ENCODE measurements at regions not wholly inside any gene's neighbourhood (a gene's known extent, or its start where the extent isn't known, plus 50 kb on each side); places are given as distances from the start of the nearest gene placed in this dataset.
A peak's percentile ranks its signal among the peaks of the same experiment; 100 is the strongest.
"Not testable (repeated sequence)": the region's sequence is repeated elsewhere in the genome, so short reads cannot be mapped to it uniquely, and the experiment has no call there.

DNA sequence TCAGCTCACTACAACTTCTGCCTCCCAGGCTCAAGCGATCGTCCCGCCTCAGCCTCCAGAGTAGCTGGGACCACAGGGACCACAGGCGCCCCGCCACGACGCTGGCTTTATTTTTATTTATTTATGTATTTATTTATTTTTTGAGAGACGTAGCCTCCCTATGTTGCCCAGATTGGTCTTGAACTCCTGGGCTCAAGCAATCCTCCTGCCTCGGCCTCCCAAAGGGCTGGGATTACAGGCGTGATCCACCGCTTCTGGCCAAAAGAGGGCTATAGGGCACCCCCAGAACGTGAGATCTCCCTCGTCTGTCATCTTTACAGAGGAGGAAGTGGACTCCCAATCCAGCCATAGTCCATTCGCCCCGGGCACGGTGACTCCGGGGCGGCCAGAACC, 125.1 kb upstream of the PTPN20 start:
- peak overlapping the region; percentile 89 for H3K4me3 ChIP-seq (ENCODE audit: low read depth, low read length)
- not testable (repeated sequence) for DNase-seq (ENCODE audit: low read depth)

DNA sequence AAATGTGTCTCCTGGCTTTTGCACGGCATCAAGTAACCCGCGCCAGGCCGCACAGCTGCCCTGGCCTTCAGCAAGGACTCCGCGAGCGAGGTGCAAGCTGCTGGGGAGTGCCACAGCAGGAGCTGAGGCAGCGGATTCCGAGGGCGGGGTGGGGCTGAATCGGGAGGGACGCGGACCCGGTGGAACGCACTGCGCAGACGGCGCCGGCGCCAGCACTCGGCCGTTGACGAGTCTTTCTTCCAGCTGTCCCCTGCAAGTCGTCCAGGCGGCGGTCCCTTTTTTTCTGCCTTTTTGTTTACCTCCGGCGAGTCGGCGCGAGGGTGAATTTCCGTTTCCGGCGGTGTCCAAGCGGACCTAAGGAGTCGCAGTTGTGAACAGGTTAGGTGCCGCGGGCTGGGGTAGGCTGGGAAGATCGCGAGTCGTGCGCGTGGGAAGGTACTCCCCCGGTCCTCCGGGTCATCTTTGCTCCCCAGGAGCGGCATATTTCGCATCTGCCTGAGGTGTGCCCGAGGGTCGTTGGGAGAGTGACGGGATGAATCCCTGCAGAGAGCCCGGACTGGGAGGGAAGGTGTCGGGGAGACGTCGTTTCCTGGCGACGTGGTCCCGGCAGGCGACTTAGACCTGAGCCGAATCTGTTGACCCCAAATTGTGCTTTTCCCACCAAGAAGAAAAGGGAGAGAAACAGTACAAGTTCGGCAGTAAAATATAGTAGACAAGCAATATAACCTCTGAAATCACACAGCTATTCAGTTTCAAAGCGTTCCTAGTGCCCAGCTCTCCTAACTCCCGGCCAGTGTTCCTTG, 124.5 kb upstream of the PTPN20 start:
- peak overlapping the region; percentile 89 for H3K4me3 ChIP-seq (ENCODE audit: low read depth, low read length)
- not testable (repeated sequence) for DNase-seq (ENCODE audit: low read depth)

DNA sequence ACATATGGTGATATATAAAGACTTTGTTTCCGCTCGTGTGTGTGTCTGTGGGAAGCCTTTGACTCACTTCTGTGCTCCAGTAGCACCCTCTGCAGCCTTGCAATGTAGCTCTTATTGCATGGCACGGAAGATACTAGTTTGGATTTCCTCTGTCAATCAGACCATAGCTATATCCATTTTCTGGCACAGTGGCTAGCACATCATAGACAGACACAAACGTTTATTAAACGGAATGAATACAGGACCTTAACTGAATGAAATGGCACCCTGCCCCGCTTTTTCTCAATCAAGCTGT, 124.0 kb upstream of the PTPN20 start:
- DNase-seq (ENCODE audit: low read depth), result peak; percentile 51
- TF ChIP-seq, protein P1, sequence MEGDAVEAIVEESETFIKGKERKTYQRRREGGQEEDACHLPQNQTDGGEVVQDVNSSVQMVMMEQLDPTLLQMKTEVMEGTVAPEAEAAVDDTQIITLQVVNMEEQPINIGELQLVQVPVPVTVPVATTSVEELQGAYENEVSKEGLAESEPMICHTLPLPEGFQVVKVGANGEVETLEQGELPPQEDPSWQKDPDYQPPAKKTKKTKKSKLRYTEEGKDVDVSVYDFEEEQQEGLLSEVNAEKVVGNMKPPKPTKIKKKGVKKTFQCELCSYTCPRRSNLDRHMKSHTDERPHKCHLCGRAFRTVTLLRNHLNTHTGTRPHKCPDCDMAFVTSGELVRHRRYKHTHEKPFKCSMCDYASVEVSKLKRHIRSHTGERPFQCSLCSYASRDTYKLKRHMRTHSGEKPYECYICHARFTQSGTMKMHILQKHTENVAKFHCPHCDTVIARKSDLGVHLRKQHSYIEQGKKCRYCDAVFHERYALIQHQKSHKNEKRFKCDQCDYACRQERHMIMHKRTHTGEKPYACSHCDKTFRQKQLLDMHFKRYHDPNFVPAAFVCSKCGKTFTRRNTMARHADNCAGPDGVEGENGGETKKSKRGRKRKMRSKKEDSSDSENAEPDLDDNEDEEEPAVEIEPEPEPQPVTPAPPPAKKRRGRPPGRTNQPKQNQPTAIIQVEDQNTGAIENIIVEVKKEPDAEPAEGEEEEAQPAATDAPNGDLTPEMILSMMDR (conservative IDR thresholded peaks at IDR 0.05; ENCODE audit: low read depth, low read length), result peak; percentile 65
- H3K4me3 ChIP-seq (ENCODE audit: low read depth, low read length), result peak overlapping the region; percentile 89

DNA sequence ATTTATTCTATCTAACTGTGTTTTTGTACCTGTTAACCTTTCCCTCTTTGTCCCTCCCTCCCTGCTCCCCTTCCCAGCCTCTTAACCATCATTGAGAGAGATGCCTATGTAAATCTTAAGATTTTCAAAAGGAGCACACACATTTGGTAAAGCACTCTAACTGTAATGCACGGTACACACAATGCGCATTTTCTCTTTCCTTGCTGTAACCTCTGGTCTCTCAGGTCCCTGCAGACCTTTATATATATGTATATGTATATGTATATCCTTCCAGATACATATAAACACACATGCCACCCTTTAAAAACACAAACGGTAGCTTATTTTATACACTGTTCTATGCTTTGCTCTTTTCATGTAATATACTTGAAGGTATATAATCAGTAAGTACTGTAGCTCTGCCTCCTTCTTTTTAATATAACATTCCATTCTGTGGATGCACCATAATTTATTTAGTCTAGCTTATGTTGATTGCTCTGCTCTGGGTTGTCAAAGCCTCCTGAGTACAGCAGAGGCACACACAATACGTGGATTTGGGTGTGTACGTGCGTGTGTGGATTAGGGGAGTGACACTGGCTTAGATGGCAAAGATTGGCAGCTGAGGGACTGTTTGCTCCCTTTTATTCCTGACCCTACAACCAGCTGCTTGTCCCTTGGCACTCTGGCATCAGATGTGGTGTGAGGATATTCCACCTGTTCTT, 118.4 kb upstream of the PTPN20 start:
- DNase-seq (ENCODE audit: low read depth); H3K4me3 ChIP-seq (ENCODE audit: low read depth, low read length): not testable (repeated sequence)

DNA sequence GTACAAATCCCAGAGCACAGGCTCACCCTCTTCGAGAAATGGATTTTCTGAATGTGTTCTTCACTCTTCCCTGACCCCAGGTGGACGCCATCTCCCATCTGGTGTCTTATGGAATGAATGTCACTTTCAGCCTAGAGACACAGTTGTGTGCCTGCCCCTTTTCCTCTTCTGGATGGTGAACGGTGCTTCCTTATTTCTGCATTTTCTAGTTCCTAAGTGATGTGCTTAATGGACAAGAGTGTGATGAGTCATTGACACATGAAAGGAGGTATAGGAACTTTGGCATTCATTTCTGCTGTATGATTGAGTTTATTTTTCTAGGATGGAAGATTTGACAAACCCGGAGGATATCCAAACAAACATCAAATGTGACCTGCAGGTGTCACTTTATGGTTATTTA, 114.9 kb upstream of the PTPN20 start:
- not testable (repeated sequence) for H3K4me3 ChIP-seq (ENCODE audit: low read depth, low read length); DNase-seq (ENCODE audit: low read depth)

DNA sequence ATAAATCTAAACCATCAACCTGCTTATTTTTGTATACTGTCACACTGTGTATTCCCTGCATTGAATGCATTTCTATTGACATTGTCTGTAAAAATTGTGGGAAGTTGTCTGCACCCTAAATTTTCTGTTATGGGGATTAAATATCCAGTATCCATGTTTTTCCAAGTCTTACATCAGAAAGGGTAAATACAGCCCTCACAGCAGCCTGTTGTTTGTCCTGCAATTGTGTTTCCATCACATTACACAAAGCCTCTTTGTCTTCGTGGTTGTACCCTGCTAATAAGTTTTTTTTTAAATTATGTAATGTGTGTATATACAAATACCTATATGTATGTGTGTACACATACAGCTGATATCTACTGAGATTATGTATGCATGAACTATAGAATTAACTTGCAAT, 109.2 kb upstream of the PTPN20 start:
- not testable (repeated sequence) for H3K4me3 ChIP-seq (ENCODE audit: low read depth, low read length); DNase-seq (ENCODE audit: low read depth)

DNA sequence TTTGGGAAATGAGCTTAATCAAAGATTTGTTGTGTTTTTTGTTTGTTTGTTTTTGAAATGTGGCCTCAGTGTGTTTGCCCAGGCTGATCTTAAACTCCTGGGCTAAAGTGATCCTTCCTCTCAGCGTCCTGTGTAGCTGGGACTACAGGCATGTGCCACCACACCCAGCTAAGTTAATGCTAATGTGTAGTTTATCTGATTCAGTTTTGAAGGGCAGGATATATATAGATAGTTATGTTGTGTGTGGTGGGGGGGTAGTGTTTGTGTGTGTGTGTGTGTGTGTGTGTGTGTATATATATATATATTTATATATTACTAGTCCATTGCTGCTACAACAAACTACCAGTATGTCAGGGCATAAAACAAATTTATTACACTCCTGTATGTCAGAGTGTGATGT, 108.1 kb upstream of the PTPN20 start:
- DNase-seq (ENCODE audit: low read depth); H3K4me3 ChIP-seq (ENCODE audit: low read depth, low read length): not testable (repeated sequence)

DNA sequence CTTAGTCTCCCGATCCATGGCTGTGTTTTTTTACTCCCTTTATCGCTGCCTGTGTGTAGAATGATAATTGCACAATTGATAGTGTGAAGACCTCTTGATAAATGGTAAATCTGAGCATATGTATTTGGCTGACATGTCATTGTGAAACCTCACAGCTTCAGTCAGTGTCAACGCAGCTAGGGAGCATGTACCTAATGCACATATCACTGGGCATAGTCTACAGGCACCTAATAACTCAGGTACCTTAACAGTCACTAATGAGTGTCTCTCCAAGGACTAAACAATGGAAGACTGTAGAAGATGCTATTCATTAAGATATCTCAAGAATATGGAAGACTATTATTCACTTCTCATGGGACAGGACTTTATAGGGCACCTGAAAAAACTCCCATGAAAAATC, 101.0 kb upstream of the PTPN20 start:
- H3K4me3 ChIP-seq (ENCODE audit: low read depth, low read length); DNase-seq (ENCODE audit: low read depth): not testable (repeated sequence)

DNA sequence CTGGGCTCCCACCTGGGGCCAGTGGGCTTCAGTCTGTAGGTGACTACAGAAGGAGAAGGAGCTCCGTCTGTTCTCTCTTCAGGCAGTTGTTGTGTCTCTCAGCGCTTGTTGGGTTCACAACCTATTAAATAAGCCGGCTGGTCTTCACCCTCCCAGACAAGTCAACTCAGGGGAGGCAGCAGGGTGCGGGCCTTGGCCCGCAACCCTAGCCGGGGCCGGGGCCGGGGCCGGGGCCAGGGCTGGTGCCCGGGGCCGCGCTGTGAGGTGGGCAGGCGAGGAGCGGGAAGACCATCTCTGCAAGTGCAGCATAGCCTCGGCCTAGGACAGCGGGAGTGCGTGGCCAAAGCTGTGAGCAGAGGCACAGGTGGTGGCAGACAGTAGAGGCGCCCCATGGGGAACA, 95.1 kb upstream of the PTPN20 start:
- not testable (repeated sequence) for H3K4me3 ChIP-seq (ENCODE audit: low read depth, low read length); DNase-seq (ENCODE audit: low read depth)

DNA sequence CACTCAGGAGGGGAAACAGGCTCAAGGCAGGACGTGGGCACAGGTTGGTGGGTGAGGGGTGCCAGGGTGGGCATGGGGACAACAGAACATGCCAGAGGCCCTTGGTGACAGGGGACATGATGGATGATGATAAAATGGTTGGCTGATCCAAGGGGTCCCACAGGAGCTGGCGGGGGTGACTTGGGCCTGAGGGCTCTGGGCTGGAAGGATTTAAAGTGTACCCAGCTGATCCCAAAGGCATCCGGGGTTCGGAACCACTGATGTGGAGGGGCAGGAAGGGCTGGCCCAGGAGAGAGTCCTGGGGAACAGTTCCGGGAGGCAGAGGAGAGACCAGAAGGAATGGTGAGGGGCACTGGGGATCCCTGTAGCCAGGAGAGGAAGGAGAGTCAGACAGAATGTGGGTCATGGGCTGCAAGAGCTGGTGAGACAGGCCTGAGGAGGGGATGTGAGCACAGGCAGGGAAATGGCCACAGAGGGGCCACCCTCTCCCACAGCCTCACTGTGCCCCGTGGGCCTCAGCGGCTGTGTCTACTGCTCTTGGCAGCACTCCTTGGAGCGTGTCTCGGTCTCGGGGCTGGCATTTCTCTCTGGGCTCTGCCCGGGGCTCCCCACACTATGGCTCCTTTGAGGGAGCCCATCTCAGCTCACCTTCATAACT, 70.7 kb upstream of the PTPN20 start:
- H3K4me3 ChIP-seq (ENCODE audit: low read depth, low read length); DNase-seq (ENCODE audit: low read depth): not testable (repeated sequence)

DNA sequence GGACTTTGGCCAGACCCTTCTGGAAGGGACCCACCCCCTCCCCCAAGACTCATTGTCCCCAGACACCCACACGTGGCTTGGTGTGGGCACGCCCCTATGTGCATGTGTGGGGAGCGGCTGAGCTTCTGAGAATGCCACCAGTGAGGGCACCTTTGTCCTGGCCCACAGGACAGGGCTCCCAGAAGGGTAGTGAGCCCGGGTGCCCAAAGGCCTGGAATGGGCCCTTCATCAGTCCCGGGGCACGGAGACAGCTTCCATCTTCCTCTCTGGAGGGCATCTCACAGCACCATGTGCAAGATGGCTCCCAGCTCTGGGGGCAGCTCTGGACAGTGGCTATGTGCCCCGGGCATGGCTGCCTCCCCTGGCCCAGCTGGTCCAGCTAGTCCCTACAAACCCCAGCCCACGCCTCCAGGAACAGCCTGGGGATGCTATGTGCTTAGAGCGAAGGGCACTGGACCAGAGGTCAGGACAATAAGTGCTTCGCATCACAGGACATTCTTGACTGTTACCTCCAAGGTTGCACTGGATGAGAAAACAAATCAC, 70.1 kb upstream of the PTPN20 start:
- H3K4me3 ChIP-seq (ENCODE audit: low read depth, low read length); DNase-seq (ENCODE audit: low read depth): not testable (repeated sequence)

DNA sequence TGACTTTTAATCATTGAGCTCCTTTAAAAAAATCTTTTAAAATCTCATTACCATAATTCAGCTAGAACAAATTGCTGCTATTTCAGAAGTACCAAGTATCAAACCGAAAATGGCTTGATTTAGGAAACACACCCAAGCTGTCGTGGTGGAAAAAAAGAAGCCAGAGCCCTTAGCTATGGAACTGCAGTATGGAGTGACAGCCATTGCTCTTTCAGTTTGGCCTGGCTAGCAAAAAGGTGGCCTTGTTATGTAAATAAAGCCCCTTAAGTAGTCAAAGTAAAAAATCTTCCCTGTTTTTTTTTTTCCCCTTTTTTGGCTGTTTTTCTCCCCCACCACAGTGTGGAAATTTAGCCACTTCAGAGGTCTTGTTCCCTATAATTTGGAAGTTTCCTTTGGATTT, 66.0 kb upstream of the PTPN20 start:
- DNase-seq (ENCODE audit: low read depth); H3K4me3 ChIP-seq (ENCODE audit: low read depth, low read length): not testable (repeated sequence)

DNA sequence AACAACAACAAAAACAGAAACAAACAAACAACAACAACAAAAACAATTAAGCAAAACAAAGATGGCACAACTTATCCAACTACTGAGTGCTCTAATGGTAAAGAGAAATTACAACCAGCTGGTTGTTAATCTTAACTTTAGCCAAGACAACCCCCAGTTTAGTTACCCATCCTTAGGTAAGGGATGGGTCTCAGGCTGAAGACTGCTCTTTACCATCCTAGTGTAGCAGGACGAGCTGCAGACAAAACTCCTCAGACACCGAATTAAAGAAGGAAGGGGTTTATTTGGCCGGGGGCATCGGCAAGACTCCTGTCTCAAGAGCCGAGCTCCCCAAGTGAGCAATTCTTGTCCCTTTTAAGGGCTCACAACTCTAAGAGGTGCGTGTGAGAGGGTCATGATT, 65.6 kb upstream of the PTPN20 start:
- H3K4me3 ChIP-seq (ENCODE audit: low read depth, low read length); DNase-seq (ENCODE audit: low read depth): not testable (repeated sequence)

DNA sequence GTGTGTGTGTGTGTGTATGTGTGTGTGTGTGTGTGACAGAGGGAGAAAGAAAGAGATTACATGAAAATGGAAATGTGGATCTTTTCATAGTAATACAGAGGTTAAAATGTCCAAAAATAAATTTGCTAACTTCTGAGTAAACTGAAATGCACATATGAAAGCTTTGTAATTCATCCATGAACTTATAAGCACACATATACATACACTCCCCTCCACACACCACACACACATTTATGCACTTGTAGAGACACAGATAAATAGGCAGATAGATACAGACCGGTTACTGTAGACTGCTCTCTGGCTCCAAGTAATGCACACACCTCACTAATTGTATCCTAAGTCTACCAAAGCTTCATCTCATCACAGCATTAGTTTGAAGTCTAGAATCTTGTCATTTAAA, 50.5 kb upstream of the PTPN20 start:
- not testable (repeated sequence) for DNase-seq (ENCODE audit: low read depth); H3K4me3 ChIP-seq (ENCODE audit: low read depth, low read length)

All from epithelial cell of proximal tubule (primary cell).